ENCODE measurements at regions not wholly inside any gene's neighbourhood (a gene's known extent, or its start where the extent isn't known, plus 50 kb on each side); places are given as distances from the start of the nearest gene placed in this dataset.
"Not testable (repeated sequence)": the region's sequence is repeated elsewhere in the genome, so short reads cannot be mapped to it uniquely, and the experiment has no call there.

DNA sequence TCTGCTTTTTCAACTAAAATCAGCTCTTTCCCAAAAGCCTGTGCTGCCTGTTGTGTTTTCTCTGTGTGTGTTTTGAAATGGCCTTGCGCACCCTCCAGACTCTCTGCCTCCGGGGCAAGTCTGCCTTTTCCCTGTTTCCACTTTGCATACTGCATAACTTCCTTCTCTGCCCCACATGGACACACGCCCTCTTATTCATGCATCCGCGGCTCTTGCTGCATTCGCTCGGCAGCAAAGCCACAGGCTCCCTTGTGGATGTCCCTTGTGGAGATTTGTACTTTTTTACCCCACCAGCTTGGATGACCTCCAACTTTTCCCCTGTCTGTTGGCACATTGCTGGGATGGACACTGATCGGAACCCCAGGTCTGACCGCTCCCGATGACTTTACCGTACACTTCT, 147.6 kb downstream of the ADSS2 start:
- intact Hi-C loops (cut with DNase I), result no loop called here
- Histone ChIP-seq H3K9ac (ENCODE audit: low read length in 3 of 3) (peak overlapping the region in 1 of 3 donors; percentile 43), H3K9me3 (ENCODE audit: control insufficient read depth in 2 of 3, insufficient read depth in 1 of 3, low read length in 3 of 3) (no peaks in the 10 kb centered on the region), H3K4me3 (ENCODE audit: low read length in 3 of 3) (peak overlapping the region in 1 of 3 donors; percentile 18), H3K36me3 (ENCODE audit: control insufficient read depth in 2 of 3, insufficient read depth in 3 of 3, low read length in 3 of 3) (no peaks in the 10 kb centered on the region), H3K4me1 (ENCODE audit: control insufficient read depth in 2 of 3, insufficient read depth in 2 of 3, low read depth in 1 of 3, low read length in 3 of 3) (peaks cover 0 to 17% (median 7%) of the 10 kb centered on the region in 3 donors), H3K27ac (ENCODE audit: low read depth in 2 of 2, low read length in 2 of 2) (peak overlapping the region; percentile 55 to 75), H3K27me3 (ENCODE audit: control insufficient read depth, insufficient read depth, low read length) (no peaks in the 10 kb centered on the region)
- DNase-seq (peak in 4 of 5 donors; percentile 26 to 87 (median 48)), FAIRE-seq (no peak)
- TF ChIP-seq, protein P1, sequence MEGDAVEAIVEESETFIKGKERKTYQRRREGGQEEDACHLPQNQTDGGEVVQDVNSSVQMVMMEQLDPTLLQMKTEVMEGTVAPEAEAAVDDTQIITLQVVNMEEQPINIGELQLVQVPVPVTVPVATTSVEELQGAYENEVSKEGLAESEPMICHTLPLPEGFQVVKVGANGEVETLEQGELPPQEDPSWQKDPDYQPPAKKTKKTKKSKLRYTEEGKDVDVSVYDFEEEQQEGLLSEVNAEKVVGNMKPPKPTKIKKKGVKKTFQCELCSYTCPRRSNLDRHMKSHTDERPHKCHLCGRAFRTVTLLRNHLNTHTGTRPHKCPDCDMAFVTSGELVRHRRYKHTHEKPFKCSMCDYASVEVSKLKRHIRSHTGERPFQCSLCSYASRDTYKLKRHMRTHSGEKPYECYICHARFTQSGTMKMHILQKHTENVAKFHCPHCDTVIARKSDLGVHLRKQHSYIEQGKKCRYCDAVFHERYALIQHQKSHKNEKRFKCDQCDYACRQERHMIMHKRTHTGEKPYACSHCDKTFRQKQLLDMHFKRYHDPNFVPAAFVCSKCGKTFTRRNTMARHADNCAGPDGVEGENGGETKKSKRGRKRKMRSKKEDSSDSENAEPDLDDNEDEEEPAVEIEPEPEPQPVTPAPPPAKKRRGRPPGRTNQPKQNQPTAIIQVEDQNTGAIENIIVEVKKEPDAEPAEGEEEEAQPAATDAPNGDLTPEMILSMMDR (IDR thresholded peaks at IDR 0.05; ENCODE audit: borderline replicate concordance, extremely low read depth, insufficient read depth), result no peak

DNA sequence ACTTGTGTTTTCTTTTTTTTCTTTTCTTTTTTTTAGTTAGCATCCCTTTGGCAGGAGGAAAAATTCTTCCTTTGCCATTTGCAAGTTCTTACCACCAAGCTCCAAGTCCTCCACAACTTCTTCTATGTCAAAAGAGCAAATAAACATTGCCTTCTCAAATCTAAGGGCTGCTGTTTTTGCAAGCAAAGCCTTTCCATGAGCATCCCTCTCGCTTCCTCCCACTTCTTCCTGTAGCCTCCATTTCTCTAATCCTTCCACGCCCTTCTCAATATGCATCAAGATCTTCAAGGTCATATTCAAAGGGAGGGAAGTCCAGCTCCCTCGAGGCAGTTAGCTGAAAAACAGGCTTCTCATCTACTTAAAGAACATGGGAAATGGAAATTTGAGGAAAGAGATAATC, 147.1 kb downstream of the ADSS2 start:
- Histone ChIP-seq H3K4me3 (ENCODE audit: low read length in 3 of 3) (no peak overlapping the region), H3K27ac (ENCODE audit: low read depth in 2 of 2, low read length in 2 of 2) (peak overlapping the region; percentile 55 to 60), H3K9ac (ENCODE audit: low read length in 3 of 3) (no peak overlapping the region), H3K27me3 (ENCODE audit: control insufficient read depth, insufficient read depth, low read length) (no peaks in the 10 kb centered on the region), H3K4me1 (ENCODE audit: control insufficient read depth in 2 of 3, insufficient read depth in 2 of 3, low read depth in 1 of 3, low read length in 3 of 3) (peaks cover 0 to 15% (median 7%) of the 10 kb centered on the region in 3 donors), H3K36me3 (ENCODE audit: control insufficient read depth in 2 of 3, insufficient read depth in 3 of 3, low read length in 3 of 3) (no peaks in the 10 kb centered on the region), H3K9me3 (ENCODE audit: control insufficient read depth in 2 of 3, insufficient read depth in 1 of 3, low read length in 3 of 3) (no peaks in the 10 kb centered on the region)
- FAIRE-seq (no peak), DNase-seq (no peak)
- TF ChIP-seq, protein P1 (IDR thresholded peaks at IDR 0.05; ENCODE audit: borderline replicate concordance, extremely low read depth, insufficient read depth), result no peak
- intact Hi-C loops (cut with DNase I), result no loop called here

DNA sequence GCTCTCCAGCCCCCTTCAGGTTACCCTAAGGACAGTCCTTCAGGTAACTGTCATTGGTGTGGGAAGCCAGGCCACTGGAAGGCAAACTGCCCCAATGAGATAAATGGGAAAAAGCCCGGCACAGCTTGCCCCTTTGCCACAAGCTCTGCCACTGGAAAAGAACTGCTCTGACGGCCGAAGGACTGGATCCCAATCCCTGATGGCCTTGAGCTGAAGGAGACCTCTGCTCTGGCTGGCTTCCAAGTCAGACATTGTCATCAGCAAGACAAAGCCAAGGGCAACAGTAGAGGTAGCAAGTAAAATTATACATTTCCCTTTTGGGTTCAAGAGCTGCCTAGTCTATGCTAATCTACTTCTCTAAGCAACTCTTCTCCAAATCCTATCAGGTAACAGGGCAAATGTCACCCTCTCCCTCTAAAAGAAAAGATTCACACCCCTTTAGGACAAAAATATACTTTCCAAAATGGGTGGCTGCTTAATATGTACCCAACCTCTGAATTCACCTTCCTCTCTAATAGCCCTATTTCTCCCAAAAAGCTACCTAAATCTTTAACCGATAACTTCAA, 145.8 kb downstream of the ADSS2 start:
- no peaks in the 10 kb centered on the region for H3K9me3 ChIP-seq (ENCODE audit: control insufficient read depth in 2 of 3, insufficient read depth in 1 of 3, low read length in 3 of 3)
- peak overlapping the region in 1 of 2 donors; percentile 32 for H3K27ac ChIP-seq (ENCODE audit: low read depth in 2 of 2, low read length in 2 of 2)
- TF ChIP-seq, protein P1 (IDR thresholded peaks at IDR 0.05; ENCODE audit: borderline replicate concordance, extremely low read depth, insufficient read depth), result no peak
- no peak overlapping the region for H3K9ac ChIP-seq (ENCODE audit: low read length in 3 of 3)
- no peaks in the 10 kb centered on the region for H3K27me3 ChIP-seq (ENCODE audit: control insufficient read depth, insufficient read depth, low read length)
- intact Hi-C loops (cut with DNase I), result no loop called here
- H3K4me1 ChIP-seq (ENCODE audit: control insufficient read depth in 2 of 3, insufficient read depth in 2 of 3, low read depth in 1 of 3, low read length in 3 of 3), result peaks cover 0 to 14% (median 7%) of the 10 kb centered on the region in 3 donors
- no peaks in the 10 kb centered on the region for H3K36me3 ChIP-seq (ENCODE audit: control insufficient read depth in 2 of 3, insufficient read depth in 3 of 3, low read length in 3 of 3)
- no peak overlapping the region for H3K4me3 ChIP-seq (ENCODE audit: low read length in 3 of 3)
- FAIRE-seq (no peak), DNase-seq (peak in 1 of 5 donors; percentile 39)

DNA sequence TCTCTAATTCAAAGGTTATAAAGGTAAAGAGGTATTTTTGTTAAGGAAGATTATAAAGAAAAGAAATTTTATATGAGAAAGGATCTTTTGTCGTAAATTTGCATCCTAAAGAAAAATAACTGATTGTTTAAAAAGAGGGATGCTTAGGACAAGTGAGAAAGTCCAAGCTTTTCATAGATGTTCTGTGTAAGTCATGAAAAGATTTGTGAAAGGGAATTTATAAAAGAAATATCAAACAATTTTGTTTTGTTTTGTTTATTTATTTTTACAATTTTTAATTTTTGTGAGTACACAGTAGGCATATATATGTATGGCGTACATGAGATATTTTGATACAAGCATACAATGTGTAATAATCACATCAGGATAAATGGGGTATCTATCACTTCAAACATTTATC, 145.2 kb downstream of the ADSS2 start:
- Histone ChIP-seq H3K4me3 (ENCODE audit: low read length in 3 of 3) (no peak overlapping the region), H3K36me3 (ENCODE audit: control insufficient read depth in 2 of 3, insufficient read depth in 3 of 3, low read length in 3 of 3) (no peaks in the 10 kb centered on the region), H3K9ac (ENCODE audit: low read length in 3 of 3) (no peak overlapping the region), H3K4me1 (ENCODE audit: control insufficient read depth in 2 of 3, insufficient read depth in 2 of 3, low read depth in 1 of 3, low read length in 3 of 3) (peaks cover 0 to 12% (median 7%) of the 10 kb centered on the region in 3 donors), H3K27me3 (ENCODE audit: control insufficient read depth, insufficient read depth, low read length) (no peaks in the 10 kb centered on the region), H3K27ac (ENCODE audit: low read depth in 2 of 2, low read length in 2 of 2) (no peak overlapping the region), H3K9me3 (ENCODE audit: control insufficient read depth in 2 of 3, insufficient read depth in 1 of 3, low read length in 3 of 3) (no peaks in the 10 kb centered on the region)
- TF ChIP-seq, protein P1 (IDR thresholded peaks at IDR 0.05; ENCODE audit: borderline replicate concordance, extremely low read depth, insufficient read depth), result no peak
- intact Hi-C loops (cut with DNase I), result no loop called here
- FAIRE-seq (no peak), DNase-seq (no peak)

DNA sequence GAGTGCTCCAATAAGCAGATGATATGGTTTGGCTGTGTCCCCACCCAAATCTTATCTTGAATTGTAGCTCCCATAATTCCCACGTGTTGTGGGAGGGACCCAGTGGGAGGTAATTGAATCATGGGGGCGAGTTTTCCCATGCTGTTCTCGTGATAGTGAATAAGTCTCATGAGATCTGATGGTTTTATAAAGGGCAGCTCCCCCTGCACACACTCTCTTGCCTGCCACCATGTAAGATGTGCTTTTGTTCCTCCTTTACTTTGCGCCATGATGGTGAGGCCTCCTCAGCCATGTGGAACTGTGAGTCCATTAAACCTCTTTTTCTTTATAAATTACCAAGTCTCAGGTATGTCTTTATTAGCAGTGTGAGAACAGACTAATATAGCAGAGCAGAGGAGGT, 142.5 kb downstream of the ADSS2 start:
- H3K4me1 ChIP-seq (ENCODE audit: control insufficient read depth in 2 of 3, insufficient read depth in 2 of 3, low read depth in 1 of 3, low read length in 3 of 3); FAIRE-seq; DNase-seq: not testable (repeated sequence)

More for the DNA sequence above, 142.5 kb downstream of the ADSS2 start:
- H3K4me3 ChIP-seq (ENCODE audit: low read length in 3 of 3); H3K9ac ChIP-seq (ENCODE audit: low read length in 3 of 3); H3K36me3 ChIP-seq (ENCODE audit: control insufficient read depth in 2 of 3, insufficient read depth in 3 of 3, low read length in 3 of 3); intact Hi-C loops (cut with DNase I); H3K27ac ChIP-seq (ENCODE audit: low read depth in 2 of 2, low read length in 2 of 2); H3K9me3 ChIP-seq (ENCODE audit: control insufficient read depth in 2 of 3, insufficient read depth in 1 of 3, low read length in 3 of 3); H3K27me3 ChIP-seq (ENCODE audit: control insufficient read depth, insufficient read depth, low read length): not testable (repeated sequence)

Data from kidney (tissue), 13 donors.